Ascending aorta (tissue), 2 donors: ENCODE measurements at regions not wholly inside any gene's neighbourhood (a gene's known extent, or its start where the extent isn't known, plus 50 kb on each side); places are given as distances from the start of the nearest gene placed in this dataset.

Experiments
- DNase-seq, 2 donors: peaks; one replicate each; pipeline ENCODE4 v3.0.0-alpha.2; 2019; ENCODE audit warnings: low spot score in 2 of 2
- H3K27ac ChIP-seq, 2 donors: fragments of 200-600 bp; sonication (generic); one replicate each; pipeline ENCODE4 v1.5.1; 2016 to 2017; ENCODE audit warnings: mild to moderate bottlenecking in 1 of 2
- H3K27me3 ChIP-seq: fragments of 200-600 bp; sonication (generic); one replicate; pipeline ENCODE4 v1.5.1; 2017
- H3K36me3 ChIP-seq, 2 donors: fragments of 200-600 bp; sonication (generic); one replicate each; pipeline ENCODE4 v1.5.1; 2016
- H3K4me1 ChIP-seq, 2 donors: fragments of 200-600 bp; sonication (generic); one replicate each; pipeline ENCODE4 v1.5.1; 2016 to 2017; ENCODE audit warnings: mild to moderate bottlenecking in 1 of 2
- H3K4me3 ChIP-seq, 2 donors: fragments of 200-600 bp; sonication (generic); one replicate each; pipeline ENCODE4 v1.5.1; 2016 to 2017; ENCODE audit warnings: mild to moderate bottlenecking in 1 of 2
- H3K9me3 ChIP-seq, 2 donors: fragments of 200-600 bp; sonication (generic); one replicate each; pipeline ENCODE4 v1.5.1; 2016
- CTCF ChIP-seq, 3 experiments: fragments of 200-600 bp in 2 of 3; fragments of 450-650 bp in 1 of 3; sonication (generic) in 2 of 3; IDR thresholded peaks; one replicate each; pipeline ENCODE4 v1.5.1; 2016 to 2019; ENCODE audit warnings: antibody characterized with exemption in 3 of 3, mild to moderate bottlenecking in 1 of 3, moderate library complexity in 1 of 3
- intact Hi-C: fragments of 100-400 bp; cut with DNase I; formaldehyde crosslinking; loops from one replicate; pipeline ENCODE4 v1.15.1; 2023

- no peak overlapping the region for H3K4me3 ChIP-seq
- H3K36me3 ChIP-seq = no peaks in the 10 kb centered on the region
- no peak overlapping the region for H3K27ac ChIP-seq
- intact Hi-C loops = no loop called here
- no peaks in the 10 kb centered on the region for H3K27me3 ChIP-seq
- H3K4me1 ChIP-seq = no peaks in the 10 kb centered on the region
- no peak for TF ChIP-seq CTCF (IDR thresholded peaks at IDR 0.05)
- H3K9me3 ChIP-seq = no peaks in the 10 kb centered on the region
- no peak for DNase-seq
Observed at GRCh38 chr3:193905541-193906396, 230.2 kb upstream of the HES1 start.

GRCh38 chr3:193906849-193907410 lies 229.0 kb upstream of the HES1 start:
- Histone ChIP-seq H3K27me3 (no peaks in the 10 kb centered on the region), H3K36me3 (no peaks in the 10 kb centered on the region), H3K4me1 (no peaks in the 10 kb centered on the region), H3K4me3 (no peak overlapping the region), H3K27ac (no peak overlapping the region), H3K9me3 (no peaks in the 10 kb centered on the region)
- intact Hi-C loops = no loop called here
- no peak for TF ChIP-seq CTCF (IDR thresholded peaks at IDR 0.05)
- DNase-seq = no peak

- intact Hi-C loops = no loop called here
- Histone ChIP-seq H3K9me3 (no peaks in the 10 kb centered on the region), H3K27me3 (no peaks in the 10 kb centered on the region), H3K27ac (no peak overlapping the region), H3K4me1 (no peaks in the 10 kb centered on the region), H3K4me3 (no peak overlapping the region), H3K36me3 (no peaks in the 10 kb centered on the region)
- DNase-seq = no peak
- TF ChIP-seq CTCF (IDR thresholded peaks at IDR 0.05) = no peak
Observed at GRCh38 chr3:193908181-193908744, 227.7 kb upstream of the HES1 start.

- Histone ChIP-seq H3K4me3 (no peak overlapping the region), H3K27ac (no peak overlapping the region), H3K36me3 (no peaks in the 10 kb centered on the region), H3K9me3 (no peaks in the 10 kb centered on the region), H3K4me1 (no peaks in the 10 kb centered on the region), H3K27me3 (no peaks in the 10 kb centered on the region)
- intact Hi-C loops = no loop called here
- DNase-seq = no peak
- TF ChIP-seq CTCF (IDR thresholded peaks at IDR 0.05) = no peak
Observed at GRCh38 chr3:193909387-193909786, 226.6 kb upstream of the HES1 start.

- TF ChIP-seq CTCF (IDR thresholded peaks at IDR 0.05) = no peak
- no peak overlapping the region for H3K4me3 ChIP-seq
- no peaks in the 10 kb centered on the region for H3K9me3 ChIP-seq
- no peaks in the 10 kb centered on the region for H3K4me1 ChIP-seq
- H3K27ac ChIP-seq = no peak overlapping the region
- no peaks in the 10 kb centered on the region for H3K27me3 ChIP-seq
- intact Hi-C loops = no loop called here
- no peaks in the 10 kb centered on the region for H3K36me3 ChIP-seq
- no peak for DNase-seq
Observed at GRCh38 chr3:193910310-193910709, 225.6 kb upstream of the HES1 start.
